Stimulated activated effector memory CD8-positive, alpha-beta T cell treated with anti-CD3 and anti-CD28 coated beads, Interleukin-12 subunit alpha, Interleukin-12 subunit beta, amount 100 ng/mL, for 72 hours (primary cell): ENCODE measurements at regions not wholly inside any gene's neighbourhood (a gene's known extent, or its start where the extent isn't known, plus 50 kb on each side); places are given as distances from the start of the nearest gene placed in this dataset.
"Not testable (repeated sequence)": the region's sequence is repeated elsewhere in the genome, so short reads cannot be mapped to it uniquely, and the experiment has no call there.

Experiments used
- ATAC-seq: fragments of 150-1000 bp; cut with Tn5 transposase; 2 replicates; pipeline ENCODE4 v1.10.0; 2021
- DNase-seq, 2 donors: peaks; one replicate each; pipeline ENCODE4 v3.0.0; 2021 to 2022; ENCODE audit warnings: low spot score in 2 of 2
- H3K27ac Mint-ChIP-seq: one replicate; pipeline ENCODE4 v1.8.0; 2022; ENCODE audit warnings: mild to moderate bottlenecking, mixed read lengths
- H3K36me3 Mint-ChIP-seq: one replicate; pipeline ENCODE4 v1.8.0; 2022; ENCODE audit warnings: mild to moderate bottlenecking, mixed read lengths
- H3K4me1 Mint-ChIP-seq: one replicate; pipeline ENCODE4 v1.8.0; 2022; ENCODE audit warnings: mixed read lengths
- H3K4me3 Mint-ChIP-seq: one replicate; pipeline ENCODE4 v1.8.0; 2022; ENCODE audit warnings: mild to moderate bottlenecking, mixed read lengths
- H3K9me3 Mint-ChIP-seq: one replicate; pipeline ENCODE4 v1.8.0; 2022; ENCODE audit warnings: mixed read lengths

DNA sequence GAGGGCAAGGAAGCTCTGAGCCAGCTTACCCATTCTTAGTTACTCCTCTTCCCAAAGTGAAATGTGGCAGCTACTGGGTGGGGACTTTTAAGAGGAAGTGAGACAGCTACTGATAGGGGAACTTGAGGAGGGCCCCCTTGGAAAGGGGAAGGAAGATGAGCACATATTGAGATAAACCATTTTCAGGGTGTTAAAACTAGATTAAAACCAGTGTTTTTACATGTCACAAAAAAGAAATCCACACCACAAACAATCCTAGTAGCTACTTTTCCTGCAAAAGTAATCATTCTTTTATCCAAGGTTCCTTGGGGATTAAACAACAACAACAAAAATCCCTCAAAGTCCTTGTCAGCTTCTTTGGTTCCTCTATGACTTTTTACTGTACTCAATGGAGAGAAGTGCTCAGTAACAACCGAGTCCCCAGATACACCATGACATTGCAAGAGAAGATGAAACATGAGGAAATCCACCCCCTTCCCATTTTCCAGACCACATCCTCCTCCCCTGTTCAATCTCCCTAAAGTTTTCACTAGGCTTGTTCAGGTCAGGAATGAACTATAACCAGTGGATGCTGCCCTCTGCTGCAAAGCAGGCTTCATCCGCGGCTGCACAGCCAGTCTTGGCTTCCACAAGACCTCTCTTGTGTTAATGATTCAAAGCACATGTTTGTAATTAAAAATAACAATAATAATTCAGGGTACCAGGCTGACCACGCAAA, 113.5 kb upstream of the TMEM164 start:
- ATAC-seq (no peak), DNase-seq (no peak)
- H3K27ac Mint-ChIP-seq, result no peak overlapping the region
- H3K9me3 Mint-ChIP-seq, result no peaks in the 10 kb centered on the region
- H3K4me3 Mint-ChIP-seq, result no peak overlapping the region
- no peaks in the 10 kb centered on the region for H3K4me1 Mint-ChIP-seq
- no peaks in the 10 kb centered on the region for H3K36me3 Mint-ChIP-seq

DNA sequence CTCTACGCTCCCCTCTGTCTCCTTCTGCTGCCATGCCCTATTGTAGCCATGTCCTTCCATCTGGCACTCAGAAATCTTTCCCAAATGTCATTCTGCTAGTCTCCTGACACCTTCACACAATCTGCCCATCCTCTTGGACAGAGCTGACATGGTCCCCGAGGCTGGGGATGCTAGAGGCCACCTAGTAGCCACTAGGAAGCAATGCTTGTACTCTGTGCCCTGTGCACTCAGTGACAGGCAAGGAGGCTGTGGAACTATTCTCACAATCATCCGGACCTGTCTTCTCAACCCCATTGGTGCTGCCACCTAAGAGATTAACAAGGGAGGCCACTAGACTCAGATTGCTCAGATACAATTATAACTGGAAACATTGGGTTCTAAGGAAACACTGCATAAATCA, 112.6 kb upstream of the TMEM164 start:
- Mint-ChIP-seq H3K4me1 (no peaks in the 10 kb centered on the region), H3K9me3 (no peaks in the 10 kb centered on the region), H3K27ac (no peak overlapping the region), H3K36me3 (no peaks in the 10 kb centered on the region), H3K4me3 (no peak overlapping the region)
- DNase-seq (no peak), ATAC-seq (no peak)

DNA sequence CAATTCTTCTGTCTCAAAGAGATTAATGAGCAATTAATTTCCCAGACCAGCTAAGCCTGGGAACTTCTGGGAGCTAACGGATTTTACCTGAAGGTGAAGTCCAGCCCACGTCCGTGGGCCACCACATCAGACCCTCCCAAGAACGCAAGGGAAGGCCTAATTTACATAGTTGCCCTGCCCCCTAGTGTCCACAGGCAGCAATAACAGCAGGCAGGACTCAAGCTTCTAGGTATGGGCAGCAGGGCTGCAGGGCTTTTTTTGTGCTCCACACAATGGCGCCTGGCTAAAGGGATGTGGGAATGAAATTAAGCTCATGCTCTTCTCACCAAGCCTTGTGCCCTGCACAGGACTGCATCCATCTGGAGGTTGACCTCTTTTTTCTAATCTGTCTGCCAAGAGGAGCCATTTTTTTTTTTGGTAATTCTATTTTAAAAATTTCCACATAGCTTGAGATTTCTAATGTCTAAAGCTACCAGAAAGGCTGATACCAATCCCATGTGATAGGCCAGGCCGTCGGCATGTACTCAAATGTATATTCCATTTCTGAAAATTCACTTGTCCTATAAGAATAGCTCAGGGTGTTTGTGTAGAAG, 111.9 kb upstream of the TMEM164 start:
- H3K27ac Mint-ChIP-seq, result no peak overlapping the region
- no peak overlapping the region for H3K4me3 Mint-ChIP-seq
- H3K4me1 Mint-ChIP-seq, result no peaks in the 10 kb centered on the region
- no peak for ATAC-seq
- H3K9me3 Mint-ChIP-seq, result no peaks in the 10 kb centered on the region
- no peaks in the 10 kb centered on the region for H3K36me3 Mint-ChIP-seq
- peak; percentile 18 to 56 for DNase-seq

DNA sequence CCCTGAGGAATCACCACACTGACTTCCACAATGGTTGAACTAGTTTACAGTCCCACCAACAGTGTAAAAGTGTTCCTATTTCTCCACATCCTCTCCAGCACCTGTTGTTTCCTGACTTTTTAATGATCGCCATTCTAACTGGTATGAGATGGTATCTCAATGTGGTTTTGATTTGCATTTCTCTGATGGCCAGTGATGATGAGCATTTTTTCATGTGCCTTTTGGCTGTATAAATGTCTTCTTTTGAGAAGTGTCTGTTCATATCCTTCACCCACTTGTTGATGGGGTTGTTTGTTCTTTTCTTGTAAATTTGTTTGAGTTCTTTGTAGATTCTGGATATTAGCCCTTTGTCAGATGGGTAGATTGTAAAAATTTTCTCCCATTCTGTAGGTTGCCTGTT, 106.9 kb upstream of the TMEM164 start:
- not testable (repeated sequence) for H3K36me3 Mint-ChIP-seq, DNase-seq

DNA sequence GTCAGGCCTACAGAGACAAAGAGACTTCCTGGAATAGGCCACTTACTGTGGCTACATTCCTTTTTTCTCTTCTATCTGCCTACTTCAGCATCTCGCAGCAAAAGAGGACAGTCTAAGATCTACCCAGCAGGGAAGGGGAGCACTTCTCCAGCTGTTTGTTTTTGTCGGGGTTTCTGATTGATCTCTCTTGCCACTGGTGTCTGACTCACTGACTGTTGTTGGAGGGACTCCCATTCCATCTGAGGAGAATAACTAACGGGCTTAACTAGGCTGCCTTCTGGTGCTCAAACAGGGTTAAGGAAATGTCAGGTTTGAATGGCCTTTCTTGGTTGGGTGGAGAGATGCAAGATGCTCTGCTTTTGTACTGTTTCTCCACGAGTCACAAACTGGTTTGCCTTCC, 100.2 kb upstream of the TMEM164 start:
- no peaks in the 10 kb centered on the region for H3K4me1 Mint-ChIP-seq
- H3K27ac Mint-ChIP-seq, result no peak overlapping the region
- DNase-seq (no peak), ATAC-seq (no peak)
- no peaks in the 10 kb centered on the region for H3K36me3 Mint-ChIP-seq
- H3K9me3 Mint-ChIP-seq, result no peaks in the 10 kb centered on the region
- H3K4me3 Mint-ChIP-seq, result no peak overlapping the region

More for the DNA sequence above, 106.9 kb upstream of the TMEM164 start:
- not testable (repeated sequence) for H3K9me3 Mint-ChIP-seq, ATAC-seq, H3K4me1 Mint-ChIP-seq, H3K27ac Mint-ChIP-seq, H3K4me3 Mint-ChIP-seq

DNA sequence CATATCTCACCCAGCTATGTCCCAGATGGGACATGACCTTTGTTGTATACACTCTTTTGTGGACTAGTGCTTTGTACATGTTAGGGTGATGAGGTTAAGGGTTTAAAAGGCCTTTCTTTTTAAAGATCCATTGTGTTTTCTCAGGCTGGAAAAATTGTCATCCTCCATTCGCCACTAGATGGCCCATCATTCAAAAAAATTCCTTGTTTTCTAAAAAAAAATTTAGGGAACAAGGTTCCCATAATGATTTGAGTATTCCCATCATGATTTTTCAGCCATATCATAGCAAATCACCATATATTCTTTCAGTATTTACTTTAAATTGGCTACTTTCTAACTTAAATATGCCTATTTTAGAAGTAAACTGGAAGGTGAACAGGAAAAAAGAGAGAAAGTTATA, 91.9 kb upstream of the TMEM164 start:
- Mint-ChIP-seq H3K9me3 (no peaks in the 10 kb centered on the region), H3K4me3 (no peak overlapping the region), H3K36me3 (no peaks in the 10 kb centered on the region), H3K27ac (no peak overlapping the region), H3K4me1 (no peaks in the 10 kb centered on the region)
- DNase-seq (no peak), ATAC-seq (no peak)

DNA sequence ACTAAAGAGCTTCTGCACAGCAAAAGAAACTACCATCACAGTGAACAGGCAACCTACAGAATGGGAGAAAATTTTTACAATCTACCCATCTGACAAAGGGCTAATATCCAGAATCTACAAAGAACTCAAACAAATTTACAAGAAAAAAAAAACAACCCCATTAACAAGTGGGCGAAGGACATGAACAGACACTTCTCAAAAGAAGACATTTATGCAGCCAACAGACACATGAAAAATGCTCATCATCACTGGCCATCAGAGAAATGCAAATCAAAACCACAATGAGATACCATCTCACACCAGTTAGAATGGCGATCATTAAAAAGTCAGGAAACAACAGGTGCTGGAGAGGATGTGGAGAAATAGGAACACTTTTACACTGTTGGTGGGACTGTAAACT, 89.9 kb upstream of the TMEM164 start:
- not testable (repeated sequence) for H3K36me3 Mint-ChIP-seq, ATAC-seq, DNase-seq, H3K4me3 Mint-ChIP-seq, H3K9me3 Mint-ChIP-seq, H3K4me1 Mint-ChIP-seq, H3K27ac Mint-ChIP-seq

DNA sequence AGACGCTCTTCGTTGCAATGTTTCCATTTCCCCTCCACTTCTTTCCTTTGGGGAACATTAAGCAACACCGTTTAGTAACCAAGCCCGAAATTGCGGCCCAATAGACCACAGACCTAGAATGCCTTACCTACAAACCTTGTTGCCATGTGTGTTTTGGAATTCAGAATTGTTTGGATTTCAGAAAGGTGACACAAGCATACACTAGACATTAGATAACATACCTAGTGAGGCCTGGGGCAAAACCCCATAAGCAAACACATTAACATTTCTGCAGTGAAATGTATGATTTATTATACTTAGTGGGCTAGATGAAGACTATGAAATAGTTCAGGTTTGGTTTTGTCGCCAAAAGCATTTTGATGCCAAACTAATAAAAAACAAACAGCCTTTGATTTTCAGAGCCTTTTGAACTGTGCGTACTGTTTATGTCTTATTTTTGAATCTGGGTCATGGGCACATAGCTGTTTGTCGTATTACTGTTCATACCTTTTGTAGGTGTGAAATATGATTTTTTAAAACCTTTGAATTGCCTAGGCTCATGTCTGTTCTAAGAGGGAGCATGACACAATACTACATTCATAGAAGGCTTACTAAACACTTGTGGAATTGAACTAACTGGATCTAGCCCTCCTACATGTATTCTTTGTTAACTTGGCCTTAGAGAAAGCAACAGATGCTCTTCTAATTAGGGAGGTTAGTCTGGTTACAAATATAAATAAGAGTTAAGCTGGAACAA, 88.6 kb upstream of the TMEM164 start:
- Mint-ChIP-seq H3K4me3 (no peak overlapping the region), H3K4me1 (no peaks in the 10 kb centered on the region), H3K27ac (no peak overlapping the region)

DNA sequence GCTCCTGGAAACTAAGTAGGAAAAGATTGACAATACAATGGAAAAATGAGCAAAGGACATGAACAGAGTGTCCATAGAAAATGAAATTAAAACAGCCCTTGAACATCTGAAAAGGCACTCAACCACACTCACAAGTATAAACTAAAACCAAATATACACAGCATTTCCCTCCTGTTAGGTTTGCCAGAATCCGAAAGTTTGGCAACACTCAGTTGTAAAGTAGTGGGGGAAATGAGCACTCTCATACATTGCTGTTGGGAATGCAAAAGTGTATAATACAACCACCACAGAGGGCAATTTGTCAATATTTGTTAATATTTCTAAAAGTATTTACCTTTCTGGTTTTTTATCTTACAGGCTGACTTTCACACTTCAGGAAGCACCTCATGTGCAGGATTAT, 84.2 kb upstream of the TMEM164 start:
- Mint-ChIP-seq H3K4me1 (no peaks in the 10 kb centered on the region), H3K4me3 (no peak overlapping the region), H3K9me3 (no peaks in the 10 kb centered on the region), H3K36me3 (no peaks in the 10 kb centered on the region), H3K27ac (no peak overlapping the region)
- no peak for DNase-seq
- no peak for ATAC-seq

More for the DNA sequence above, 88.6 kb upstream of the TMEM164 start:
- DNase-seq (no peak), ATAC-seq (no peak)
- Mint-ChIP-seq H3K36me3 (no peaks in the 10 kb centered on the region), H3K9me3 (no peaks in the 10 kb centered on the region)

DNA sequence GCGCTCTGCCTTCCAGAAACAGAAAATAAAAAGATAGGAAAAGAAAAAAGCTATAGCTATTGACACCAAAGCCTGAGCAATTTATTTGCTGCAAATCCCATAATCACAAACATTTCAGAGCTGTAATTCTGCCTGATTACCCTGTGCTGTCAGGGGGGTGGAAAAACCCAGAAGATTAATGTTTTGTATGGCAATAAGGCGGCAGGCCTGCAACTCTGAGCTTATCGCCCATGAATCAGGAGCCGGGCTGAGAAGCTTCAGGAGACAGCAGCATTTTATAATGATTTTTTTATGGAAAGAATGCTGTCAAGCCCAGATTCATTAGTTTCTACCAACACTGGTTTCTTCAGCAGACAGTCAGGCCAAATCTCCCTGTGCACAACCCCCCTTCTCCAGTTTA, 82.6 kb upstream of the TMEM164 start:
- no peak for ATAC-seq
- no peaks in the 10 kb centered on the region for H3K36me3 Mint-ChIP-seq

DNA sequence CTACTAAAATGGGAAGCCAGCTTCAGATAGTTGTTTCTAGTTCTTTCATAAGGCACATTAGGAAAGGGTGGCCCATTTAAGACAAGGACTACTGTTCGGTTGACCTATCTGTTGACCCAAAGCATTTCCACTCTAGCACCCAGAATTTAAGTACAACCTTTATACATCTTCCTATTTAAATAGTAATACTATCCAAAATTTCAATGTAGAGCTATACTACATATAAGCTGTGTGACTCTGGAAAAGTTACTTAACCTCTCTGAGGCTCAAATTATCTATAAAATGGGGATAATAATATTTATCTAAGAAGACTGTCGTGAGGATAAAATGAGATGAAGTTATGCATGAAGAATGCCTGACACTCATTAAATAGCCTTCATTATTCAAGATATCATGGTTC, 82.0 kb upstream of the TMEM164 start:
- ATAC-seq (no peak), DNase-seq (no peak)
- H3K27ac Mint-ChIP-seq, result no peak overlapping the region
- no peaks in the 10 kb centered on the region for H3K36me3 Mint-ChIP-seq
- H3K4me3 Mint-ChIP-seq, result no peak overlapping the region
- H3K4me1 Mint-ChIP-seq, result peaks cover 4% of the 10 kb centered on the region
- H3K9me3 Mint-ChIP-seq, result no peaks in the 10 kb centered on the region

More for the DNA sequence above, 82.6 kb upstream of the TMEM164 start:
- no peak overlapping the region for H3K4me3 Mint-ChIP-seq
- no peaks in the 10 kb centered on the region for H3K9me3 Mint-ChIP-seq
- DNase-seq, result no peak
- H3K4me1 Mint-ChIP-seq, result peaks cover 4% of the 10 kb centered on the region
- H3K27ac Mint-ChIP-seq, result no peak overlapping the region

DNA sequence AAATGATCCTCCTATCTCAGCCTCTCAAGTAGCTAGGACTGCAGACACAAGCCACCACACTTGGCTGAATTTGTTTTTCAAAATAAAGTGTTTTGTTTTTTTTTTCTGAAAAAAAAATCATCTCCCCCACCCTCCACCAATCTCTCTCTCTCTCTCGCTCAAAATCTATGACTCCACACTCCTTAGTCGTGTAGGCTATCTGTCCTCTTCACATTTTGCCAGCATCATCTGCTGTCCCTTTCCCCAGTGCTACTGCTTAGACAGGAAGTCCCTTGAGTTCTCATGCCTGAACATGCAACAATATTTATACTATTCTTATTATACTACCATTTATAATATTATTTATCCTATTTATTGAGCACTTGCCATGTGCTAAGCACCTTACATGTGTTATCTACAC, 80.7 kb upstream of the TMEM164 start:
- ATAC-seq, result no peak
- no peaks in the 10 kb centered on the region for H3K36me3 Mint-ChIP-seq

DNA sequence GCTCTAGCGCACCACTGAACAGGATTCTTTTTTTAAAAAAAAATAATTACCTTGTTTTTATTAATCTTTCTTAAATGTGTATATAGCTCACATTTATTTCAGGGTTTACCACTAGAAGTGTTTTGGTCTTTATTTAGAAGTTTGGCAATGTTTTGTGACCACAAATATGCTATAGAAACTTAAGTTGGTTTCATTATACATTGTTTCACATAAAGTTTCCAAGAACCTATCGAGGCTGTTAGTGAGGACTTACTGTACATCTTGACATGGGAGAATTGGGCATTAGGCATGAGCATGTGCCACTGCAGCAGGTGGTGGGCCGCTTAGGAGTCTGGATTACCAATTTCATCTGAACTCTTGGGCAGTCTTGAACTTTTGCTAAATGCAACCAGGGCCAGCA, 77.9 kb upstream of the TMEM164 start:
- not testable (repeated sequence) for DNase-seq, H3K9me3 Mint-ChIP-seq, H3K4me3 Mint-ChIP-seq, ATAC-seq, H3K27ac Mint-ChIP-seq, H3K4me1 Mint-ChIP-seq, H3K36me3 Mint-ChIP-seq

More for the DNA sequence above, 80.7 kb upstream of the TMEM164 start:
- Mint-ChIP-seq H3K4me1 (peaks cover 4% of the 10 kb centered on the region), H3K9me3 (no peaks in the 10 kb centered on the region), H3K4me3 (no peak overlapping the region), H3K27ac (no peak overlapping the region)
- no peak for DNase-seq

DNA sequence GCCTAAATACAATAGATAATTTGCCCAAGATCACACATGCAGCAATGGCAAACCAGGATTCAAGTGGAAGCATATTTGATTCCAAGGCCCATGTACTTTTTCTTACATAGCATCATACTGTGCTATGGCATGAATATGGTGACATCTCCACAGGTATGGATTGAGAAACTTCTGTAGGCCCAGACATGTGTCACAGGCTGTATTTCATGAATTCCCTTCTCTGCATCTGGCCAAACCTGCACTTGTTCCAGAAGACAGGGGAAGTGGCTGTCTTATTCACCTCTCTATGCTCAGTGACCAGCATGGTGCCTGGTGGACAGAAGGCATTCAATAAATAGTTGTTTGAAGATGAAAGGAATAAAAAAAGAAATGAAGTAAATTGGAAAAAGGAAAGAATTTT, 77.3 kb upstream of the TMEM164 start:
- Mint-ChIP-seq H3K36me3 (no peaks in the 10 kb centered on the region), H3K27ac (no peak overlapping the region), H3K4me1 (peaks cover 4% of the 10 kb centered on the region), H3K4me3 (no peak overlapping the region), H3K9me3 (no peaks in the 10 kb centered on the region)
- ATAC-seq, result no peak
- no peak for DNase-seq

DNA sequence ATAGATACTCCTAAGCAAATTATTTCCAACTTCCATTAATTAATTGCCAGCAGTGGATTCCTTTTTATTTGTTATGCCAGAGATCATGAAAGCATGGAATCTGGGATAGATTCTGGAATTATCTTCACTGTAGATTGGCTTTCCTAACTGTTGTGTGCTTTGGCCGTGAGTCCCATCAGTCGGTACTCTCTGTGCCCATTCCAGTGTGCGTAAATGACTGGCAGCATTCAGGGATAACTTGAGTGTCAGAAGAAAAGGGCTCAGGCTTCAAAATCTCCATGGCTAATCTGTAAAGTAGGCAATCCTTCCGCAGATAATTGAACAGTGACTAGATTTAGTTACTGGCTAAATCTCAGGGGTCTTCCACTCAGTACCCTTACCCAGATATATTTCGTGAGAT, 76.8 kb upstream of the TMEM164 start:
- ATAC-seq (no peak), DNase-seq (no peak)
- no peak overlapping the region for H3K27ac Mint-ChIP-seq
- no peak overlapping the region for H3K4me3 Mint-ChIP-seq
- H3K9me3 Mint-ChIP-seq, result no peaks in the 10 kb centered on the region
- H3K36me3 Mint-ChIP-seq, result no peaks in the 10 kb centered on the region
- peaks cover 4% of the 10 kb centered on the region for H3K4me1 Mint-ChIP-seq
